Effector memory CD8-positive, alpha-beta T cell (primary cell): ENCODE measurements at regions not wholly inside any gene's neighbourhood (a gene's known extent, or its start where the extent isn't known, plus 50 kb on each side); places are given as distances from the start of the nearest gene placed in this dataset.

ENCODE experiments used
- ATAC-seq: fragments of 150-1000 bp; cut with Tn5 transposase; replicated peaks from 2 replicates; pipeline ENCODE4 v1.10.0; 2021; ENCODE audit warnings: mild to moderate bottlenecking, moderate library complexity
- DNase-seq, 3 experiments: peaks; one replicate each; pipeline ENCODE4 v3.0.0; 2021
- H3K27ac Mint-ChIP-seq, 2 donors: one replicate each; pipeline ENCODE4 v1.8.0; 2022; ENCODE audit warnings: mild to moderate bottlenecking in 2 of 2, mixed read lengths in 2 of 2, moderate library complexity in 2 of 2
- H3K27me3 Mint-ChIP-seq, 2 donors: one replicate each; pipeline ENCODE4 v1.8.0; 2022; ENCODE audit warnings: mixed read lengths in 2 of 2
- H3K36me3 Mint-ChIP-seq: one replicate; pipeline ENCODE4 v1.8.0; 2022; ENCODE audit warnings: mild to moderate bottlenecking, moderate library complexity, mixed read lengths; ENCODE audit not compliant: insufficient read depth
- H3K4me1 Mint-ChIP-seq, 2 donors: one replicate each; pipeline ENCODE4 v1.8.0; 2022; ENCODE audit warnings: low read depth in 2 of 2, mixed read lengths in 2 of 2
- H3K4me3 Mint-ChIP-seq, 2 donors: one replicate each; pipeline ENCODE4 v1.8.0; 2022; ENCODE audit warnings: mild to moderate bottlenecking in 2 of 2, mixed read lengths in 2 of 2, moderate library complexity in 2 of 2
- H3K9me3 Mint-ChIP-seq, 2 donors: one replicate each; pipeline ENCODE4 v1.8.0; 2022; ENCODE audit warnings: mixed read lengths in 2 of 2

- no peak overlapping the region for H3K27ac Mint-ChIP-seq
- no peaks in the 10 kb centered on the region for H3K36me3 Mint-ChIP-seq
- no peak for ATAC-seq
- H3K9me3 Mint-ChIP-seq: no peaks in the 10 kb centered on the region
- H3K27me3 Mint-ChIP-seq: peaks cover 15 to 44% of the 10 kb centered on the region in 2 donors
- no peaks in the 10 kb centered on the region for H3K4me1 Mint-ChIP-seq
- no peak overlapping the region for H3K4me3 Mint-ChIP-seq
- DNase-seq: no peak
Measured at GRCh38 chr16:17718495-17718894, 247.7 kb upstream of the XYLT1 start.

GRCh38 chr16:17705847-17706246, 235.1 kb upstream of the XYLT1 start:
- H3K4me3 Mint-ChIP-seq: no peak overlapping the region

GRCh38 chr16:17696616-17697015, 225.9 kb upstream of the XYLT1 start:
- no peaks in the 10 kb centered on the region for H3K36me3 Mint-ChIP-seq
- no peak overlapping the region for H3K27ac Mint-ChIP-seq
- H3K27me3 Mint-ChIP-seq: peaks cover 47 to 63% of the 10 kb centered on the region in 2 donors
- H3K4me1 Mint-ChIP-seq: no peaks in the 10 kb centered on the region
- no peak overlapping the region for H3K4me3 Mint-ChIP-seq
- H3K9me3 Mint-ChIP-seq: no peaks in the 10 kb centered on the region
- DNase-seq (no peak), ATAC-seq (no peak)

More at GRCh38 chr16:17705847-17706246, 235.1 kb upstream of the XYLT1 start:
- peaks cover 0 to 4% of the 10 kb centered on the region in 2 donors for H3K9me3 Mint-ChIP-seq
- no peak overlapping the region for H3K27ac Mint-ChIP-seq
- peaks cover 6 to 15% of the 10 kb centered on the region in 2 donors for H3K27me3 Mint-ChIP-seq
- ATAC-seq: no peak
- no peak for DNase-seq
- H3K4me1 Mint-ChIP-seq: no peaks in the 10 kb centered on the region
- no peaks in the 10 kb centered on the region for H3K36me3 Mint-ChIP-seq

GRCh38 chr16:17692484-17692883, 221.7 kb upstream of the XYLT1 start:
- DNase-seq (no peak), ATAC-seq (no peak)
- Mint-ChIP-seq H3K27ac (no peak overlapping the region), H3K36me3 (peaks cover 2% of the 10 kb centered on the region), H3K27me3 (peaks cover 43 to 46% of the 10 kb centered on the region in 2 donors), H3K4me3 (no peak overlapping the region), H3K9me3 (no peaks in the 10 kb centered on the region), H3K4me1 (no peaks in the 10 kb centered on the region)

- H3K27me3 Mint-ChIP-seq: peaks cover 43 to 44% of the 10 kb centered on the region in 2 donors
- no peaks in the 10 kb centered on the region for H3K4me1 Mint-ChIP-seq
- peaks cover 2% of the 10 kb centered on the region for H3K36me3 Mint-ChIP-seq
- H3K27ac Mint-ChIP-seq: no peak overlapping the region
- DNase-seq: no peak
- H3K4me3 Mint-ChIP-seq: no peak overlapping the region
- no peak for ATAC-seq
- H3K9me3 Mint-ChIP-seq: no peaks in the 10 kb centered on the region
Measured at GRCh38 chr16:17691899-17692176, 221.1 kb upstream of the XYLT1 start.

- H3K27me3 Mint-ChIP-seq: peaks cover 44% of the 10 kb centered on the region in 2 donors
- ATAC-seq (no peak), DNase-seq (no peak)
- H3K4me3 Mint-ChIP-seq: no peak overlapping the region
- H3K27ac Mint-ChIP-seq: no peak overlapping the region
- no peaks in the 10 kb centered on the region for H3K4me1 Mint-ChIP-seq
- no peaks in the 10 kb centered on the region for H3K9me3 Mint-ChIP-seq
- peaks cover 2% of the 10 kb centered on the region for H3K36me3 Mint-ChIP-seq
Measured at GRCh38 chr16:17691106-17691898, 220.5 kb upstream of the XYLT1 start.

- H3K4me1 Mint-ChIP-seq: no peaks in the 10 kb centered on the region
- ATAC-seq (no peak), DNase-seq (no peak)
- H3K27ac Mint-ChIP-seq: no peak overlapping the region
- no peaks in the 10 kb centered on the region for H3K36me3 Mint-ChIP-seq
- peaks cover 1 to 3% of the 10 kb centered on the region in 2 donors for H3K9me3 Mint-ChIP-seq
- H3K27me3 Mint-ChIP-seq: peaks cover 35 to 44% of the 10 kb centered on the region in 2 donors
- H3K4me3 Mint-ChIP-seq: no peak overlapping the region
Measured at GRCh38 chr16:17685447-17685846, 214.7 kb upstream of the XYLT1 start.

- no peaks in the 10 kb centered on the region for H3K4me1 Mint-ChIP-seq
- H3K9me3 Mint-ChIP-seq: peaks cover 1 to 8% of the 10 kb centered on the region in 2 donors
- H3K27ac Mint-ChIP-seq: no peak overlapping the region
- no peaks in the 10 kb centered on the region for H3K36me3 Mint-ChIP-seq
- H3K4me3 Mint-ChIP-seq: no peak overlapping the region
- H3K27me3 Mint-ChIP-seq: peaks cover 25 to 46% of the 10 kb centered on the region in 2 donors
- ATAC-seq: no peak
- DNase-seq: no peak
Measured at GRCh38 chr16:17683281-17683680, 212.5 kb upstream of the XYLT1 start.

- Mint-ChIP-seq H3K4me3 (no peak overlapping the region), H3K27ac (no peak overlapping the region), H3K4me1 (no peaks in the 10 kb centered on the region), H3K27me3 (peaks cover 21 to 29% of the 10 kb centered on the region in 2 donors), H3K36me3 (peaks cover 3% of the 10 kb centered on the region), H3K9me3 (peaks cover 1 to 8% of the 10 kb centered on the region in 2 donors)
- no peak for DNase-seq
- ATAC-seq: no peak
Measured at GRCh38 chr16:17676171-17676570, 205.4 kb upstream of the XYLT1 start.

- Mint-ChIP-seq H3K9me3 (no peaks in the 10 kb centered on the region), H3K27ac (no peak overlapping the region), H3K27me3 (peaks cover 11 to 15% of the 10 kb centered on the region in 2 donors), H3K36me3 (peaks cover 6% of the 10 kb centered on the region), H3K4me1 (no peaks in the 10 kb centered on the region), H3K4me3 (no peak overlapping the region)
- DNase-seq (no peak), ATAC-seq (no peak)
Measured at GRCh38 chr16:17668386-17668785, 197.6 kb upstream of the XYLT1 start.

- Mint-ChIP-seq H3K4me1 (no peaks in the 10 kb centered on the region), H3K27me3 (peaks cover 23 to 27% of the 10 kb centered on the region in 2 donors), H3K36me3 (peaks cover 6% of the 10 kb centered on the region), H3K27ac (no peak overlapping the region), H3K9me3 (no peaks in the 10 kb centered on the region), H3K4me3 (no peak overlapping the region)
- DNase-seq (no peak), ATAC-seq (no peak)
Measured at GRCh38 chr16:17666293-17666692, 195.5 kb upstream of the XYLT1 start.

GRCh38 chr16:17658881-17659280, 188.1 kb upstream of the XYLT1 start:
- H3K36me3 Mint-ChIP-seq: peaks cover 2% of the 10 kb centered on the region
- peaks cover 3 to 7% of the 10 kb centered on the region in 2 donors for H3K4me1 Mint-ChIP-seq
- peaks cover 44 to 89% of the 10 kb centered on the region in 2 donors for H3K27me3 Mint-ChIP-seq
- ATAC-seq: no peak
- no peaks in the 10 kb centered on the region for H3K9me3 Mint-ChIP-seq
- no peak overlapping the region for H3K4me3 Mint-ChIP-seq
- no peak for DNase-seq
- no peak overlapping the region for H3K27ac Mint-ChIP-seq

- Mint-ChIP-seq H3K4me1 (peaks cover 3 to 7% of the 10 kb centered on the region in 2 donors), H3K27ac (no peak overlapping the region), H3K27me3 (peaks cover 43 to 90% of the 10 kb centered on the region in 2 donors), H3K9me3 (no peaks in the 10 kb centered on the region), H3K4me3 (no peak overlapping the region), H3K36me3 (no peaks in the 10 kb centered on the region)
- DNase-seq (no peak), ATAC-seq (no peak)
Measured at GRCh38 chr16:17657045-17657444, 186.3 kb upstream of the XYLT1 start.

GRCh38 chr16:17654571-17654970, 183.8 kb upstream of the XYLT1 start:
- no peak overlapping the region for H3K4me3 Mint-ChIP-seq

More at GRCh38 chr16:17654571-17654970, 183.8 kb upstream of the XYLT1 start:
- Mint-ChIP-seq H3K27me3 (peaks cover 45 to 82% of the 10 kb centered on the region in 2 donors), H3K4me1 (peaks cover 7 to 11% of the 10 kb centered on the region in 2 donors), H3K27ac (no peak overlapping the region), H3K36me3 (no peaks in the 10 kb centered on the region), H3K9me3 (no peaks in the 10 kb centered on the region)
- DNase-seq: no peak
- ATAC-seq: no peak
